Bone marrow (tissue), 2 donors: ENCODE measurements at regions not wholly inside any gene's neighbourhood (a gene's known extent, or its start where the extent isn't known, plus 50 kb on each side); places are given as distances from the start of the nearest gene placed in this dataset.
"Not testable (repeated sequence)": the region's sequence is repeated elsewhere in the genome, so short reads cannot be mapped to it uniquely, and the experiment has no call there.

Experiments used
- DNase-seq, 2 donors: peaks; one replicate each; lab custom pipeline; 2025; lab: John Stamatoyannopoulos, UW

DNA sequence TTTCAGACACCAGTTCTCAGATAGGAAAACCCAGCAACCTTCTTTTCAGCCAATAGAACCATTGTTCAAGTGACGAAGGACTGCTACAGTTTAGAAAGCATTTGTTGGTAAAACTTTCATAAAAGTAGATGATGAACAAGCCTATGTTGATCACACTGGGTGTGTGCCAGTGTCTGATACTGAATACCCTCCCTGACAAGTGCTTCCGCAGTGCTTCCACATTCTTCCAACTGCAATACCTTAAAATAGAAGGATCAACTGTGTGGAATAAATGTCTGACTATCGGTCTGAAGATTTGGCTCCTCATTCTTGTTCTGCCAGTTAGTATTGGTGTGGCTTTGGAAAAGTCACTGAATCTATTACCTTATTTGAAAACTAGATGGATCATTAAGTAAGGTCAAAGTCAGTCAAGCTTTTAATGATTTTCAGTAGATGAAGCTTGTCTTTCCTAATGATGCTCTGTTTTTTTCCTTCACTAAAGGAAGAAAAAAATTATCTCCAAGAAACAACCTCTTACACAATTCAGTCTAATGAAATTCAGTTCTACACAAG, 479.4 kb upstream of the CBLB start:
- DNase-seq, result no peak

DNA sequence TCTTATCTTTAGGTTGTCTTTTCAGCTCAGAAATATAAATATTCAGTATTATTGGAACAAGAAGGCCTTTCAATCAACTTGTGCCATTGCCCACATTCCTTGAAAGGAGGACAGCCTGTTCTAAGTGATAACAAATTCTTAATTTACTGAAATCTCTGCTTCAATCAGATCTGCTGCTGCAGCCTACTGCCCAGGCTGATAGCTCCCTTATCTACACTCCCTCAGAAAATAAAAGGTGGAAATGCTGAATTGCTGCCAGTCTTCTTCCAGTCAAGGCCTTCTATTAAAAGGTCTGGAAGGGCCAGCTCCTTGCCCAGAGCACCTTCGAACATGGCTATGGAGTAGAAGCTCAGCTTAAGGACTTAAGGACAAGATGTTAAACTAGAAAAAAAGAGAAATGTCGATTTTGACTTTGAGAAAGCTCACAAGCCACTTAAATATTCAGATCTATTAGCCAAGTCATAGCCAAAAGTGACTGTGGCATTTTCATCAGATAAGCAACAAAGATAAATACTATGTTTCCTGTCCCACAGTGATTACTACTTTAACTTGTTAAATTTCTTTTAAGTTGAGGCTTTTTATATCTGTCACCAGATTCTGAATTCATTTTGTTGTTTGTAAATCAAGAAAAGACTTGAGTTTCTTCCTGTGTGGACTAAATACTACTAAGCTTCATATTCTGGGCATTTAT, 480.5 kb upstream of the CBLB start:
- no peak for DNase-seq

DNA sequence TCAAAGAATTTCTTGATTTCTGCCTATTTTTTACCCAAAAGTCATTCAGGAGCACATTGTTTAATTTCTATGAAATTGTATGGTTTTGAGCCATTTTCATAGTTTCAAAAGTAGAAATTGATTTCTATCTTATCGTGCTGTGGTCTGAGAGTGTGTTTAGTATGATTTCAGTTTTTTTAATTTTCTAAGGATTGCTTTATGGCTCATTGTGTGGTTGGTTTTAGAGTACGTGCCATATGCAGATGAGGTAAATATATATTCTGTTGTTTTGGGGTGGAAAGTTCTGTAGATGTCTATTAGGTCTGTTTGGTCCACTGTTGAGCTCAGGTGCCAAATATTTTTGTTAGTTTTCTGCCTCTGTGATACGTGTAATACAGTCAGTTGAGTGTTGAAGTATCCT, 487.1 kb upstream of the CBLB start:
- DNase-seq, result no peak

DNA sequence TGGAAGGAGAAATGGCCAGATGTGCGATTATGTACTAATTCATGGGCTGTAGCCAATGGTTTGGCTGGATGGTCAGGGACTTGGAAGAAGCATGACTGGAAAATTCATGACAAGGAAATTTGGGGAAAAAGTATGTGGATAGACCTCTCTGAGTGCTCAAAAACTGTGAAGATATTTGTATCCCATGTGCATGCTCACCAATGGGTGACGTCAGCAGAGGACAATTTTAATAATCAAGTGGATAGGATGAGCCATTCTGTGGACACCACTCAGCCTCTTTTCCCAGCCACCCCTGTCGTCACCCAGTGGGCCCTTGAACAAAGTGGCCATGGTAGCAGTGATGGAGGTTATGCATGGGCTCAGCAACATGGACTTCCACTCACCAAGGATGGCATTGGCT, 490.9 kb upstream of the CBLB start:
- no peak for DNase-seq

GRCh38 chr3:106360901-106361300, 492.1 kb upstream of the CBLB start:
- DNase-seq, result not testable (repeated sequence)

- no peak for DNase-seq
Measured at GRCh38 chr3:106364477-106364876, 495.7 kb upstream of the CBLB start.

- DNase-seq, result no peak
Measured at GRCh38 chr3:106365061-106365691, 496.4 kb upstream of the CBLB start.

DNA sequence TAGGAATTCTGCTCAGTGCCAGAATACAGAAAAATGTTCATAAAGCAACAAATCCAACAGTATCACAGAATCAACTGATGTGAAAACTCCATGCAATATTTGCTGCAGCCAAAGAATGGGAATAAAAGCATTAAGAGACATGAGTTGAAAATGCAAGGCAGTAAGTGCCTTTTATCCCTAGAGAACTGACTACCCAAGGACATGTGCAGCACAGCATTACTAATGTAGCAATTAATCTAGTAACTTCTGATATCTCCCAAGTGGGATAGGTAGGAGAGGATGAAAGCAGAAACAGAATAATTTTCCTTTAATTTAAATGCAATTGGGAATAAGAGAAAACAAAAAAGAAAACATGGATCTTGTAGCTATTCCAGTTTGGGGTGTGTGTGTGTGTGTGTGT, 497.5 kb upstream of the CBLB start:
- no peak for DNase-seq

GRCh38 chr3:106367496-106367895, 498.7 kb upstream of the CBLB start:
- DNase-seq, result no peak

- no peak for DNase-seq
Measured at GRCh38 chr3:106371221-106371970, 502.6 kb upstream of the CBLB start.

DNA sequence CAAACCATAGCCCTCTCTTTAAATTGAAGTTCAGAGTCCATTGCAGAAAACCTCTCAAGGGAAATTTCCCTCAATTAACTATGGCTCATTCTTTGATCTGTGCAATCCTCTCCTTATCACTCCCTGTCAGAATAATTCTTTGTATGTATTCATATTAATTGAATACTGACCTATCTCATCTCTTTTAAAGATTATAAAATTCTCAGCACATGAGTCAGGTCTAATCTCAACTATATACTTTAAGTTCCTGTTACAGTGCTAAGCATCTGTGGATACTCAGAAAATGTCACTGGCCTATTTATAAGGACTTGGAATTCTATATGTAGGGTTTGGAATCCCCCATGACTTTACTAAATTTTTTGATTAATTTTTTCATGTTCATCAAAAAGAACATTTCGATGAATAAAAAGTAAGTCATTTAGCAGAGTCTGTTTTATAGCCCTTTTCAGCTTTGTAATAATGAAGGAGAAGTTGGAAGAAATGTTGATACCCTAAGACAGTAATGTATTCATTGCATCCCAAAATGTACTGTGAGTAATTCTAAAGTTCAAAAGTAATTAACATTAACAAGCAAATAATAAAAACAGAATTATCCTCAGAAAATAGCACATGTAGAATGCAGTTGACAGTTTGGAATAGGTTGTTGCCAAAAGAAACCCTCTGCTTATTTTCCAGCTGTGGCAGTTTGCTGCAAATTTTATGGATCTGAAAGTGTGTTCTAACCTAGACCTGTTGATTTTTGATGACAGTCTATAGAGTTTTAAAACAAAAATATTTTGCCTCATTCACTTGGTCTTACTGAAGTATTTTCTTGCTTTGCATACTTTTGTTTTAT, 503.4 kb upstream of the CBLB start:
- DNase-seq, result no peak

- DNase-seq, result no peak
Measured at GRCh38 chr3:106372806-106373190, 504.0 kb upstream of the CBLB start.

DNA sequence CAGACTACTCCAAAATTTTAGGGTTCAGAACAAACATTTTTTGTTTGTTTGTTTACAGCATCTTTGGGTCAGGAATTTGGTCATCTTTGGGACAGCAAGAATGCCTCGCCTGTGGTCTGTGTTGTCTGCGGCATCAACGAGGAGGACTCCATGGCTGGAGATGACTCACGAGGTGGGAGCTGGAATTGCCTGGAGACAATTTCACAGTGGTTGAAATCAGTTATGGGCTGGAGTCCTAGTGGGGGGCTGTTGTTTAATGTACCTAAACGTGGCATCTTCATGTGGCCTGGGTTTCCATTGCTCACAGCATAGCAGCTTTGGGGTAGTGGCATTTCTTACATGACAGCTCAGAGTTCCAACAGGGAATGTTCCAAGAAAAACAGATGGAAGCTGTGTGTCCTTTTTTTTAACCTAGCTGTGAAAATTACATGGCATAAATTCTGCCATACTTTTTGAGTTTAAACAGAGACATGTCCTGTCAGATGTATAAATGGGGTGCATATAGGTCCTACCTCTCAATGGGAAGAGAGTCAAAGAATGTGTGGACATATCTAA, 507.3 kb upstream of the CBLB start:
- DNase-seq, result no peak

- DNase-seq, result no peak
Measured at GRCh38 chr3:106379251-106379750, 510.5 kb upstream of the CBLB start.

DNA sequence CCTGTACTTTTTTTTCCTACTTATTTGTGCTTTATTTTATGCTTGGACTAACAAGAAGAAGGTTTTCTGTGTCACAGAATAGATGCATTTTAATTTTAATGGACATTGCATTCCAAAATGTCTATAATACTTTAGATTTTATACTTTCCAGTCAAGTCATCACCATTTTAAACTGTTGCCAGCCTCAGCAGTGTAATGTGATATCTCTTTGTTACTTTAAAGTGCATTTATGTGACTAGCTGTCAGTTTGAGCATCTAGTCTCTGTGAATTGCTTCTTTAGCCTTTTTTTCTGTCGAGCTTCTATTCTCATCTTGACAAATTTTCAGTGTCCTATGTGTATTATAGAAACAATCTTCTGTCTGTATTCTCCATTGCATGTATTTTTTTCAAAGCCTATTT, 511.4 kb upstream of the CBLB start:
- no peak for DNase-seq

DNA sequence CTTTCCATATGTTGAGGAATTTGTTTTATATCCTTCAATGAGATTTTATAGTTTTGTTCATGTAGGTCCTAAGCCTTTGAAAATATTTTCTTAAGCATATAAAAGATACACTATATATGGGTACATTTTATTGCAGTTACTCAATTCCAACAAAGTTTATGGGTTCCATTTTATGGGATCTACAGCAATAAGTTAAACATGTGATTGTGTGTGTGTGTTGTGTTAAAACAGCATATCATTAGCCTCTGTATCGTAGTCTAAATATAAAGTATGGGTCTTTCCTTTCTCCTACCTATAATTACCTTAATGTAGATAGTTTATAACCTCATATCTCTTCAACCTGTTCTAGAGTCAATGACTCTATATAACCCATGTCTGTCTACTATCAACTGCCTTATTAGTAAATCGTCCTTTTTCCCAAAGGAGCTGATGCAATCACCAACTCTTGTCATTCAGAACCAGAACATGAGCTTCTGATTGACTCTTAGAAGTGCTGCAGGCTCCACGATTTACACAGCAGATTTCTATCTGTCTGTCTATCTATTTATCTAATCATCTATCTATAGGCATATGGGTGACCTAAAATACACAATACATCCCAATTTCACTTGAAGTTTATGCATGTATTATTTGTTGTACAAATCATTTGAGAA, 512.6 kb upstream of the CBLB start:
- no peak for DNase-seq

DNA sequence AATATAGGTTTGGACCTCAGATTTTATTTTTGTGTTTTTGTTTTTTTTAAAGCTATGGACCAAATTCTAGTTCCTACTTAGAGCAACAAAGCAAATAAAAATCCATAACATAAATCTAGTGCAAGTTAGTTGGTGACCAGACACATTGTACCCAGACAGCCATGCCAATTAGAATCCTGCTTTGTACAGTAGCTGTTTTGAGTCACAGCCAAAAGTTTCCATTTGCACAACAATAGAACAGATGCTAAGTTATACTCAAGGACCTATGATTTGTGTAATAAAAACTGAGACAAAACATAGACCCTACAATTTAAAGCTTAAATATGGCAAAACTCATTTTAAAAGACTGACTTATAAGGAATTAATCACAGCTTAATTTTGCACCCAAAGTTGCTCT, 513.1 kb upstream of the CBLB start:
- DNase-seq, result no peak

- DNase-seq, result peak in 1 of 2 donors; percentile 20
Measured at GRCh38 chr3:106386050-106386449, 517.2 kb upstream of the CBLB start.

GRCh38 chr3:106392915-106393314, 524.1 kb upstream of the CBLB start:
- DNase-seq, result no peak

- no peak for DNase-seq
Measured at GRCh38 chr3:106397006-106397405, 528.2 kb upstream of the CBLB start.
